T-helper 2 cell treated with Interferon-gamma antibody and Interleukin-4, amounts not matched to agents 5 μg/mL and 100 μg/mL, for 36 hours (primary cell): ENCODE measurements at regions not wholly inside any gene's neighbourhood (a gene's known extent, or its start where the extent isn't known, plus 50 kb on each side); places are given as distances from the start of the nearest gene placed in this dataset.
"Not testable (repeated sequence)": the region's sequence is repeated elsewhere in the genome, so short reads cannot be mapped to it uniquely, and the experiment has no call there.

ENCODE experiments used
- DNase-seq: peaks from one replicate; pipeline ENCODE4 v3.0.0; 2021; ENCODE audit warnings: low spot score
- H3K27ac Mint-ChIP-seq: one replicate; pipeline ENCODE4 v1.8.0; 2021; ENCODE audit warnings: mild to moderate bottlenecking, mixed read lengths
- H3K27me3 Mint-ChIP-seq: one replicate; pipeline ENCODE4 v1.8.0; 2021; ENCODE audit warnings: low read depth, mixed read lengths
- H3K36me3 Mint-ChIP-seq: one replicate; pipeline ENCODE4 v1.8.0; 2021; ENCODE audit warnings: low read depth, mixed read lengths
- H3K4me1 Mint-ChIP-seq: one replicate; pipeline ENCODE4 v1.8.0; 2021; ENCODE audit warnings: low read depth, mixed read lengths
- H3K4me3 Mint-ChIP-seq: one replicate; pipeline ENCODE4 v1.8.0; 2022; ENCODE audit warnings: mild to moderate bottlenecking, moderate library complexity, mixed read lengths
- H3K9me3 Mint-ChIP-seq: one replicate; pipeline ENCODE4 v1.8.0; 2021; ENCODE audit warnings: mixed read lengths

- Mint-ChIP-seq H3K27me3 (no peaks in the 10 kb centered on the region), H3K4me3 (no peak overlapping the region), H3K27ac (no peak overlapping the region), H3K36me3 (no peaks in the 10 kb centered on the region), H3K9me3 (peaks cover 21% of the 10 kb centered on the region), H3K4me1 (no peaks in the 10 kb centered on the region)
- DNase-seq = no peak
Observed at GRCh38 chr2:14016289-14016955, 616.1 kb upstream of the LRATD1 start.

GRCh38 chr2:14018620-14019019 is 613.9 kb upstream of the LRATD1 start:
- Mint-ChIP-seq H3K36me3 (no peaks in the 10 kb centered on the region), H3K4me3 (no peak overlapping the region), H3K4me1 (no peaks in the 10 kb centered on the region), H3K9me3 (peaks cover 22% of the 10 kb centered on the region), H3K27me3 (no peaks in the 10 kb centered on the region), H3K27ac (no peak overlapping the region)
- no peak for DNase-seq

- Mint-ChIP-seq H3K9me3 (peaks cover 16% of the 10 kb centered on the region), H3K36me3 (no peaks in the 10 kb centered on the region), H3K27ac (no peak overlapping the region), H3K27me3 (no peaks in the 10 kb centered on the region), H3K4me1 (no peaks in the 10 kb centered on the region), H3K4me3 (no peak overlapping the region)
- no peak for DNase-seq
Observed at GRCh38 chr2:14023558-14023957, 609.0 kb upstream of the LRATD1 start.

GRCh38 chr2:14039134-14039533 is 593.4 kb upstream of the LRATD1 start:
- H3K4me3 Mint-ChIP-seq = no peak overlapping the region

GRCh38 chr2:14047491-14047890 is 585.0 kb upstream of the LRATD1 start:
- DNase-seq = no peak
- Mint-ChIP-seq H3K27me3 (no peaks in the 10 kb centered on the region), H3K4me3 (no peak overlapping the region), H3K27ac (no peak overlapping the region), H3K9me3 (peaks cover 8% of the 10 kb centered on the region), H3K36me3 (no peaks in the 10 kb centered on the region), H3K4me1 (no peaks in the 10 kb centered on the region)

More at GRCh38 chr2:14039134-14039533, 593.4 kb upstream of the LRATD1 start:
- no peaks in the 10 kb centered on the region for H3K4me1 Mint-ChIP-seq
- no peaks in the 10 kb centered on the region for H3K27me3 Mint-ChIP-seq
- H3K27ac Mint-ChIP-seq = no peak overlapping the region
- no peak for DNase-seq
- H3K36me3 Mint-ChIP-seq = no peaks in the 10 kb centered on the region
- H3K9me3 Mint-ChIP-seq = peaks cover 20% of the 10 kb centered on the region

- Mint-ChIP-seq H3K9me3 (peaks cover 5% of the 10 kb centered on the region), H3K27ac (no peak overlapping the region), H3K4me1 (no peaks in the 10 kb centered on the region), H3K4me3 (no peak overlapping the region), H3K36me3 (no peaks in the 10 kb centered on the region), H3K27me3 (no peaks in the 10 kb centered on the region)
- DNase-seq = no peak
Observed at GRCh38 chr2:14051401-14051800, 581.1 kb upstream of the LRATD1 start.

- Mint-ChIP-seq H3K27me3 (no peaks in the 10 kb centered on the region), H3K27ac (no peak overlapping the region), H3K4me3 (no peak overlapping the region), H3K9me3 (no peaks in the 10 kb centered on the region), H3K4me1 (no peaks in the 10 kb centered on the region), H3K36me3 (no peaks in the 10 kb centered on the region)
- no peak for DNase-seq
Observed at GRCh38 chr2:14053105-14053504, 579.4 kb upstream of the LRATD1 start.

- H3K27ac Mint-ChIP-seq = no peak overlapping the region
- no peak overlapping the region for H3K4me3 Mint-ChIP-seq
- no peaks in the 10 kb centered on the region for H3K36me3 Mint-ChIP-seq
- DNase-seq = no peak
- no peaks in the 10 kb centered on the region for H3K4me1 Mint-ChIP-seq
- peaks cover 15% of the 10 kb centered on the region for H3K9me3 Mint-ChIP-seq
- H3K27me3 Mint-ChIP-seq = no peaks in the 10 kb centered on the region
Observed at GRCh38 chr2:14064346-14064745, 568.2 kb upstream of the LRATD1 start.

GRCh38 chr2:14072338-14072737 is 560.2 kb upstream of the LRATD1 start:
- Mint-ChIP-seq H3K9me3 (peaks cover 19% of the 10 kb centered on the region), H3K4me3 (no peak overlapping the region), H3K36me3 (no peaks in the 10 kb centered on the region), H3K27ac (no peak overlapping the region), H3K27me3 (no peaks in the 10 kb centered on the region), H3K4me1 (no peaks in the 10 kb centered on the region)
- DNase-seq = no peak

- Mint-ChIP-seq H3K4me1 (no peaks in the 10 kb centered on the region), H3K9me3 (peaks cover 18% of the 10 kb centered on the region), H3K36me3 (no peaks in the 10 kb centered on the region), H3K4me3 (no peak overlapping the region), H3K27me3 (no peaks in the 10 kb centered on the region), H3K27ac (no peak overlapping the region)
- DNase-seq = no peak
Observed at GRCh38 chr2:14074691-14075090, 557.8 kb upstream of the LRATD1 start.

- DNase-seq = no peak
Observed at GRCh38 chr2:14079576-14079975, 552.9 kb upstream of the LRATD1 start.

GRCh38 chr2:14081521-14081920 is 551.0 kb upstream of the LRATD1 start:
- no peak overlapping the region for H3K4me3 Mint-ChIP-seq
- H3K9me3 Mint-ChIP-seq = peaks cover 8% of the 10 kb centered on the region
- H3K27ac Mint-ChIP-seq = no peak overlapping the region
- H3K4me1 Mint-ChIP-seq = no peaks in the 10 kb centered on the region
- DNase-seq = no peak
- no peaks in the 10 kb centered on the region for H3K27me3 Mint-ChIP-seq
- no peaks in the 10 kb centered on the region for H3K36me3 Mint-ChIP-seq

More at GRCh38 chr2:14079576-14079975, 552.9 kb upstream of the LRATD1 start:
- Mint-ChIP-seq H3K36me3 (no peaks in the 10 kb centered on the region), H3K9me3 (peaks cover 2% of the 10 kb centered on the region), H3K27me3 (no peaks in the 10 kb centered on the region), H3K4me3 (no peak overlapping the region), H3K27ac (no peak overlapping the region), H3K4me1 (no peaks in the 10 kb centered on the region)

GRCh38 chr2:14082640-14083039 is 549.9 kb upstream of the LRATD1 start:
- Mint-ChIP-seq H3K27me3 (no peaks in the 10 kb centered on the region), H3K4me1 (no peaks in the 10 kb centered on the region), H3K27ac (no peak overlapping the region), H3K36me3 (no peaks in the 10 kb centered on the region), H3K4me3 (no peak overlapping the region), H3K9me3 (peaks cover 8% of the 10 kb centered on the region)
- DNase-seq = no peak

- H3K27me3 Mint-ChIP-seq = no peaks in the 10 kb centered on the region
- H3K4me1 Mint-ChIP-seq = no peaks in the 10 kb centered on the region
- H3K4me3 Mint-ChIP-seq = no peak overlapping the region
- peaks cover 10% of the 10 kb centered on the region for H3K9me3 Mint-ChIP-seq
- no peaks in the 10 kb centered on the region for H3K36me3 Mint-ChIP-seq
- DNase-seq = no peak
- H3K27ac Mint-ChIP-seq = no peak overlapping the region
Observed at GRCh38 chr2:14094592-14094991, 537.9 kb upstream of the LRATD1 start.

GRCh38 chr2:14099101-14099500 is 533.4 kb upstream of the LRATD1 start:
- not testable (repeated sequence) for H3K27me3 Mint-ChIP-seq, DNase-seq, H3K4me1 Mint-ChIP-seq, H3K36me3 Mint-ChIP-seq, H3K27ac Mint-ChIP-seq, H3K4me3 Mint-ChIP-seq
- peaks cover 17% of the 10 kb centered on the region for H3K9me3 Mint-ChIP-seq
